BJ (cell line): ENCODE measurements at regions not wholly inside any gene's neighbourhood (a gene's known extent, or its start where the extent isn't known, plus 50 kb on each side); places are given as distances from the start of the nearest gene placed in this dataset.

Source experiments
- CTCF ChIA-PET: fragments of 350-600 bp; formaldehyde crosslinking; extraction: SDS; loops from one replicate; lab custom pipeline; 2021; ENCODE audit warnings: antibody characterized with exemption, inconsistent platforms; lab: Yijun Ruan, JAX
- POLR2A ChIA-PET: fragments of 300-600 bp; sonication (Branson Sonifier 250); formaldehyde crosslinking; extraction: SDS; loops from one replicate; lab custom pipeline; 2021; ENCODE audit warnings: antibody characterized with exemption; lab: Charles Lee
- DNase-seq: peaks from one replicate; pipeline ENCODE4 v3.0.0-alpha.2; 2011; ENCODE audit warnings: low read depth
- H3K27me3 ChIP-seq: 2 replicates; pipeline ENCODE4 v1.6.0; 2011; ENCODE audit warnings: low read length; ENCODE audit not compliant: control insufficient read depth, insufficient read depth
- H3K36me3 ChIP-seq: 2 replicates; pipeline ENCODE4 v1.5.1; 2011; ENCODE audit warnings: low read length; ENCODE audit not compliant: control insufficient read depth, insufficient read depth
- H3K4me3 ChIP-seq: 2 replicates; pipeline ENCODE4 v1.5.1; 2011; ENCODE audit warnings: low read depth, mild to moderate bottlenecking, control low read depth, low read length
- CTCF ChIP-seq: IDR thresholded peaks from 2 replicates; pipeline ENCODE4 v1.5.1; 2011; ENCODE audit warnings: low read depth, mild to moderate bottlenecking, control low read depth, inconsistent platforms, low read length, moderate library complexity; ENCODE audit not compliant: insufficient read depth

GRCh38 chr4:104625706-104626105, 131.0 kb upstream of the CXXC4 start:
- ChIA-PET CTCF (no interaction called here), POLR2A (no interaction called here)
- Histone ChIP-seq H3K36me3 (no peaks in the 10 kb centered on the region), H3K4me3 (no peak overlapping the region), H3K27me3 (no peaks in the 10 kb centered on the region)
- DNase-seq = no peak
- no peak for TF ChIP-seq CTCF

- no peak for DNase-seq
- ChIA-PET POLR2A (no interaction called here), CTCF (no interaction called here)
- TF ChIP-seq CTCF = no peak
- Histone ChIP-seq H3K27me3 (no peaks in the 10 kb centered on the region), H3K4me3 (no peak overlapping the region), H3K36me3 (no peaks in the 10 kb centered on the region)
These were observed 134.9 kb upstream of the CXXC4 start for GRCh38 chr4:104629601-104630000.

- ChIA-PET POLR2A (no interaction called here), CTCF (no interaction called here)
- no peak for TF ChIP-seq CTCF
- no peaks in the 10 kb centered on the region for H3K36me3 ChIP-seq
- H3K4me3 ChIP-seq = no peak overlapping the region
- H3K27me3 ChIP-seq = no peaks in the 10 kb centered on the region
- DNase-seq = no peak
These were observed 135.6 kb upstream of the CXXC4 start for GRCh38 chr4:104630272-104630671.

- CTCF ChIA-PET = no interaction called here
- Histone ChIP-seq H3K36me3 (no peaks in the 10 kb centered on the region), H3K4me3 (no peak overlapping the region), H3K27me3 (no peaks in the 10 kb centered on the region)
- no peak for DNase-seq
- no peak for TF ChIP-seq CTCF
- POLR2A ChIA-PET = no interaction called here
These were observed 136.3 kb upstream of the CXXC4 start for GRCh38 chr4:104631000-104631399.

- DNase-seq = no peak
- ChIA-PET CTCF (interaction anchor here (0.7 kb wide), 1 partner anchor 133 kb away, joined by 3 read pairs; no protein-coding TSS in a partner anchor), POLR2A (no interaction called here)
- H3K36me3 ChIP-seq = no peaks in the 10 kb centered on the region
- TF ChIP-seq CTCF = no peak
- H3K27me3 ChIP-seq = no peaks in the 10 kb centered on the region
- H3K4me3 ChIP-seq = no peak overlapping the region
These were observed 146.7 kb upstream of the CXXC4 start for GRCh38 chr4:104641418-104641817.
